ENCODE measurements at regions not wholly inside any gene's neighbourhood (a gene's known extent, or its start where the extent isn't known, plus 50 kb on each side); places are given as distances from the start of the nearest gene placed in this dataset.

GRCh38 chr7:119320316-119320715 is 952.7 kb upstream of the KCND2 start:
- in situ Hi-C loops (cut with MboI; ENCODE audit: low sequenced_read_pairs), result no loop called here
- H2AK9ac ChIP-seq (replicated peaks; ENCODE audit: low read depth, low read length, poor library complexity), result no peak overlapping the region
- H2BK120ac ChIP-seq (ENCODE audit: low read depth, low read length), result no peak overlapping the region
- H3K23ac ChIP-seq (ENCODE audit: low read depth, low read length), result no peak overlapping the region
- H3K9me3 ChIP-seq (ENCODE audit: control insufficient read depth, insufficient read depth, low read length), result no peaks in the 10 kb centered on the region; the same call in 1 of the 2 replicates
- WGBS, 2 experiments (ENCODE audit: extremely low coverage in 2 of 2, insufficient read length in 1 of 2), result no CpG with 5 or more reads among the region's 1 CpG
- ChIA-PET CTCF (no interaction called here), POLR2A (ENCODE audit: unreplicated experiment) (no interaction called here)
- H3K9ac ChIP-seq (ENCODE audit: low read depth, low read length), result no peak overlapping the region
- intact Hi-C loops (cut with micrococcal nuclease), result no loop called here
- H3K36me3 ChIP-seq (ENCODE audit: control insufficient read depth, insufficient read depth, low read length), result no peaks in the 10 kb centered on the region
- H3K18ac ChIP-seq (ENCODE audit: low read depth, low read length), result no peak overlapping the region
- H2AFZ ChIP-seq (replicated peaks; ENCODE audit: low read length, poor library complexity), result no peak overlapping the region
- no peaks in the 10 kb centered on the region for H3K4me1 ChIP-seq (ENCODE audit: control insufficient read depth, insufficient read depth, low read length)
- no peak overlapping the region for H2BK20ac ChIP-seq (ENCODE audit: low read depth, low read length)
- H2BK5ac ChIP-seq (ENCODE audit: low read depth, low read length, poor library complexity, severe bottlenecking), result no peak overlapping the region
- no peak overlapping the region for H4K91ac ChIP-seq (ENCODE audit: insufficient read depth, low read depth, low read length)
- no peak for ATAC-seq (ENCODE audit: low read depth)
- H3K4me3 ChIP-seq (ENCODE audit: insufficient read depth, low read depth, low read length), result no peak overlapping the region
- H4K20me1 ChIP-seq (ENCODE audit: insufficient read depth, low read length), result no peaks in the 10 kb centered on the region
- no peaks in the 10 kb centered on the region for H3K9me1 ChIP-seq (ENCODE audit: insufficient read depth, low read length)
- H3K4me2 ChIP-seq (ENCODE audit: low read depth, low read length), result no peak overlapping the region
- H3K56ac ChIP-seq (ENCODE audit: extremely low read depth, insufficient read depth, low read length), result no peak overlapping the region
- H2AK5ac ChIP-seq (ENCODE audit: low read depth, low read length), result no peak overlapping the region
- TF ChIP-seq CTCF (conservative IDR thresholded peaks at IDR 0.05; ENCODE audit: low read depth, low read length) (no peak), RCOR1 (IDR thresholded peaks at IDR 0.05; ENCODE audit: insufficient replicate concordance, low read length) (no peak), ELK1 (IDR thresholded peaks at IDR 0.05; ENCODE audit: borderline replicate concordance, low read depth, low read length) (no peak), SMC3 (IDR thresholded peaks at IDR 0.05; ENCODE audit: low read depth, low read length) (no peak), CEBPB (IDR thresholded peaks at IDR 0.05; ENCODE audit: low read depth, low read length) (no peak), USF2 (IDR thresholded peaks at IDR 0.05; ENCODE audit: low read depth, low read length) (no peak), MAFK (IDR thresholded peaks at IDR 0.05; ENCODE audit: low read depth, low read length) (no peak), BHLHE40 (IDR thresholded peaks at IDR 0.05; ENCODE audit: low read depth, low read length) (no peak)
- H3K27ac ChIP-seq (ENCODE audit: insufficient read depth, low read length), result no peak overlapping the region
- no peaks in the 10 kb centered on the region for H3K27me3 ChIP-seq (ENCODE audit: control insufficient read depth, insufficient read depth, low read length)
- H3K4ac ChIP-seq (ENCODE audit: low read depth, low read length), result no peak overlapping the region
- H3K79me1 ChIP-seq (ENCODE audit: low read depth in 1 of 2, low read length in 2 of 2), result no peaks in the 10 kb centered on the region
- no peak overlapping the region for H3K14ac ChIP-seq (replicated peaks; ENCODE audit: low read depth, low read length)
- H4K8ac ChIP-seq (ENCODE audit: low read depth in 2 of 2, low read length in 2 of 2), result no peak overlapping the region
- BruUV-seq (replicated peaks), result no TSS peak
- dilution Hi-C loops (cut with HindIII; ENCODE audit: low sequenced_read_pairs, unreplicated experiment), result no loop called here
- DNase-seq, result no peak
- H4K5ac ChIP-seq (ENCODE audit: low read depth, low read length), result no peak overlapping the region
- H2BK15ac ChIP-seq (ENCODE audit: low read depth, low read length), result no peak overlapping the region

All from IMR-90 (cell line).